ENCODE measurements at regions not wholly inside any gene's neighbourhood (a gene's known extent, or its start where the extent isn't known, plus 50 kb on each side); places are given as distances from the start of the nearest gene placed in this dataset.

DNA sequence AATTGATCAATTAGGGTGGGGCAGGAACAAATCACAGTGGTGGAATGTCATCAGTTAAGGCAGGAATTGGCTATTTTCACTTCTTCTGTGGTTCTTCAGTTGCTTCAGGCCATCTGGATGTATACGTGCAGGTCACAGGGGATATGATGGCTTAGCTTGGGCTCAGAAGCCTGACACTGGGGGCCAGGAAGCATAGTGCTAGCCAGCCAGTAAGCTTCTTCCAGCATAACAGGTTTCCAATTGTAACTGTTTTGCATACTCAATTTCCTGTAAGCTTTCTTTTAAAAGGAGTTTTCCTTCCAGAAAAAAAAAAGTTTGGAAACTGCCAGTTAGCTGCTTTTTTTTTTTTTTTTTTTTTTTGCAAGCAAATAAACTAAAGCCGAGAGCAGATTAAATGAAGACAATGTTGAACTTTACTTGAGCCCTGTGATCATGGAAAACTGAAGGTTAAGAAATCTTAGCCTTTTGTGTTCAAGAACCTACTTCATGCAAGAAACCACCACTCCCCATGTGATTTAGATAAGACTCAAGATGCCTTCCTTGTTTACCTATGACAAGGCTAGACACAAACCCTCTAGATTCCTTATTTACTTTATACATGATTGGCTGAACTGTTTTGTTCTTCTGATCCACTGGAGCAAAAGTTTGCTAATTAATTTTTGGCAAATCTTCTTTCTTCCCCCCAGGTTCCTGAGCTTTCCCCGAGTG lies 126.9 kb upstream of the LINC00305 start:
- Histone ChIP-seq H3K9me3 (ENCODE audit: low read length) (no peaks in the 10 kb centered on the region), H3K27ac (ENCODE audit: low read length) (no peak overlapping the region), H3K4me2 (ENCODE audit: low read length) (no peak overlapping the region)

DNA sequence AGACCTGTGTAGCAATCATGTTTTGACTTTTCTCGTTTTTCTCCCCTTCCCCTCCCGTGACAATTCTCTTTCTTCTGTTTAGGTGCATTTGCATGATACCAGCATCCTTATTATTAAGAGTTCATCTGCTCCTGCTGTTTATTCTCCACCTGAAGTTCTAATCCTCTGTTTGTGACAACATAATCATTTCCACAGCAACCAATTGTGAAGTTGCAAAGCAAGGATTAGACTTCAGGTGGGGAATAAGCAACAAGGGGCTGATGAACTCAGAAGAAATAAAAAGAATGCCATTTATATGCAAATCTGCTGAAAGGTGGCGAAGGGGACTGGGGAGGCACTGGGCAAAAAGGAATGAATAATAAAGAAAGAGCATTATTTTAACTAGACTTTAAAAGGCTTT lies 124.8 kb upstream of the LINC00305 start:
- H3F3A ChIP-seq (ENCODE audit: insufficient read depth, low read length, poor library complexity, severe bottlenecking): no peaks in the 10 kb centered on the region
- H3K9me3 ChIP-seq (ENCODE audit: low read length): no peaks in the 10 kb centered on the region
- peak overlapping the region; percentile 5 for H3K4me2 ChIP-seq (ENCODE audit: low read length)
- H3K27me3 ChIP-seq (ENCODE audit: insufficient read depth, low read depth, low read length): no peaks in the 10 kb centered on the region
- no peak overlapping the region for H3K27ac ChIP-seq (ENCODE audit: low read length)
- no peaks in the 10 kb centered on the region for H3K9me2 ChIP-seq (ENCODE audit: insufficient read depth, low read length)
- H4K20me1 ChIP-seq (ENCODE audit: insufficient read depth): no peaks in the 10 kb centered on the region
- H3K9ac ChIP-seq (ENCODE audit: low read length): no peak overlapping the region
- no peak overlapping the region for H2AFZ ChIP-seq (ENCODE audit: low read depth, low read length)
- TF ChIP-seq EZH2 (IDR thresholded peaks at IDR 0.05; ENCODE audit: borderline replicate concordance, insufficient read depth, low read length, poor library complexity, severe bottlenecking) (no peak), SMC3 (conservative IDR thresholded peaks at IDR 0.05; ENCODE audit: poor library complexity) (no peak), MXI1 (conservative IDR thresholded peaks at IDR 0.05; ENCODE audit: poor library complexity, severe bottlenecking) (no peak), EP300 (conservative IDR thresholded peaks at IDR 0.05; ENCODE audit: poor library complexity, severe bottlenecking) (no peak), TAF1 (IDR thresholded peaks at IDR 0.05; ENCODE audit: low read depth) (no peak), POLR2AphosphoS5 (IDR thresholded peaks at IDR 0.05) (no peak), RAD21 (conservative IDR thresholded peaks at IDR 0.05) (no peak)
- TF ChIP-seq, protein P1, sequence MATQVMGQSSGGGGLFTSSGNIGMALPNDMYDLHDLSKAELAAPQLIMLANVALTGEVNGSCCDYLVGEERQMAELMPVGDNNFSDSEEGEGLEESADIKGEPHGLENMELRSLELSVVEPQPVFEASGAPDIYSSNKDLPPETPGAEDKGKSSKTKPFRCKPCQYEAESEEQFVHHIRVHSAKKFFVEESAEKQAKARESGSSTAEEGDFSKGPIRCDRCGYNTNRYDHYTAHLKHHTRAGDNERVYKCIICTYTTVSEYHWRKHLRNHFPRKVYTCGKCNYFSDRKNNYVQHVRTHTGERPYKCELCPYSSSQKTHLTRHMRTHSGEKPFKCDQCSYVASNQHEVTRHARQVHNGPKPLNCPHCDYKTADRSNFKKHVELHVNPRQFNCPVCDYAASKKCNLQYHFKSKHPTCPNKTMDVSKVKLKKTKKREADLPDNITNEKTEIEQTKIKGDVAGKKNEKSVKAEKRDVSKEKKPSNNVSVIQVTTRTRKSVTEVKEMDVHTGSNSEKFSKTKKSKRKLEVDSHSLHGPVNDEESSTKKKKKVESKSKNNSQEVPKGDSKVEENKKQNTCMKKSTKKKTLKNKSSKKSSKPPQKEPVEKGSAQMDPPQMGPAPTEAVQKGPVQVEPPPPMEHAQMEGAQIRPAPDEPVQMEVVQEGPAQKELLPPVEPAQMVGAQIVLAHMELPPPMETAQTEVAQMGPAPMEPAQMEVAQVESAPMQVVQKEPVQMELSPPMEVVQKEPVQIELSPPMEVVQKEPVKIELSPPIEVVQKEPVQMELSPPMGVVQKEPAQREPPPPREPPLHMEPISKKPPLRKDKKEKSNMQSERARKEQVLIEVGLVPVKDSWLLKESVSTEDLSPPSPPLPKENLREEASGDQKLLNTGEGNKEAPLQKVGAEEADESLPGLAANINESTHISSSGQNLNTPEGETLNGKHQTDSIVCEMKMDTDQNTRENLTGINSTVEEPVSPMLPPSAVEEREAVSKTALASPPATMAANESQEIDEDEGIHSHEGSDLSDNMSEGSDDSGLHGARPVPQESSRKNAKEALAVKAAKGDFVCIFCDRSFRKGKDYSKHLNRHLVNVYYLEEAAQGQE (IDR thresholded peaks at IDR 0.05; ENCODE audit: borderline replicate concordance): no peak
- TF ChIP-seq, protein P2, sequence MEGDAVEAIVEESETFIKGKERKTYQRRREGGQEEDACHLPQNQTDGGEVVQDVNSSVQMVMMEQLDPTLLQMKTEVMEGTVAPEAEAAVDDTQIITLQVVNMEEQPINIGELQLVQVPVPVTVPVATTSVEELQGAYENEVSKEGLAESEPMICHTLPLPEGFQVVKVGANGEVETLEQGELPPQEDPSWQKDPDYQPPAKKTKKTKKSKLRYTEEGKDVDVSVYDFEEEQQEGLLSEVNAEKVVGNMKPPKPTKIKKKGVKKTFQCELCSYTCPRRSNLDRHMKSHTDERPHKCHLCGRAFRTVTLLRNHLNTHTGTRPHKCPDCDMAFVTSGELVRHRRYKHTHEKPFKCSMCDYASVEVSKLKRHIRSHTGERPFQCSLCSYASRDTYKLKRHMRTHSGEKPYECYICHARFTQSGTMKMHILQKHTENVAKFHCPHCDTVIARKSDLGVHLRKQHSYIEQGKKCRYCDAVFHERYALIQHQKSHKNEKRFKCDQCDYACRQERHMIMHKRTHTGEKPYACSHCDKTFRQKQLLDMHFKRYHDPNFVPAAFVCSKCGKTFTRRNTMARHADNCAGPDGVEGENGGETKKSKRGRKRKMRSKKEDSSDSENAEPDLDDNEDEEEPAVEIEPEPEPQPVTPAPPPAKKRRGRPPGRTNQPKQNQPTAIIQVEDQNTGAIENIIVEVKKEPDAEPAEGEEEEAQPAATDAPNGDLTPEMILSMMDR (IDR thresholded peaks at IDR 0.05; ENCODE audit: poor library complexity, severe bottlenecking): no peak
- no peaks in the 10 kb centered on the region for H3K36me3 ChIP-seq (ENCODE audit: insufficient read depth, low read length)
- no peaks in the 10 kb centered on the region for H3K79me2 ChIP-seq (replicated peaks; ENCODE audit: insufficient read depth, low read length)
- H3K4me3 ChIP-seq (ENCODE audit: low read length): no peak overlapping the region

More for the DNA sequence above, 126.9 kb upstream of the LINC00305 start:
- Histone ChIP-seq H3K27me3 (ENCODE audit: insufficient read depth, low read depth, low read length) (no peaks in the 10 kb centered on the region), H2AFZ (ENCODE audit: low read depth, low read length) (no peak overlapping the region), H3K9ac (ENCODE audit: low read length) (no peak overlapping the region), H3F3A (ENCODE audit: insufficient read depth, low read length, poor library complexity, severe bottlenecking) (no peaks in the 10 kb centered on the region), H4K20me1 (ENCODE audit: insufficient read depth) (no peaks in the 10 kb centered on the region), H3K36me3 (ENCODE audit: insufficient read depth, low read length) (no peaks in the 10 kb centered on the region), H3K79me2 (replicated peaks; ENCODE audit: insufficient read depth, low read length) (no peaks in the 10 kb centered on the region), H3K9me2 (ENCODE audit: insufficient read depth, low read length) (no peaks in the 10 kb centered on the region), H3K4me3 (ENCODE audit: low read length) (no peak overlapping the region)
- no peak for TF ChIP-seq MXI1 (conservative IDR thresholded peaks at IDR 0.05; ENCODE audit: poor library complexity, severe bottlenecking)
- TF ChIP-seq, protein P1 (IDR thresholded peaks at IDR 0.05; ENCODE audit: borderline replicate concordance): no peak
- TF ChIP-seq EZH2 (IDR thresholded peaks at IDR 0.05; ENCODE audit: borderline replicate concordance, insufficient read depth, low read length, poor library complexity, severe bottlenecking): no peak
- TF ChIP-seq EP300 (conservative IDR thresholded peaks at IDR 0.05; ENCODE audit: poor library complexity, severe bottlenecking): no peak
- TF ChIP-seq POLR2AphosphoS5 (IDR thresholded peaks at IDR 0.05): no peak
- TF ChIP-seq, protein P2 (IDR thresholded peaks at IDR 0.05; ENCODE audit: poor library complexity, severe bottlenecking): no peak
- TF ChIP-seq SMC3 (conservative IDR thresholded peaks at IDR 0.05; ENCODE audit: poor library complexity): no peak

Measured in neural cell (in vitro differentiated cells).